Stimulated activated CD4-positive, alpha-beta T cell treated with anti-CD3 and anti-CD28 coated beads, Interleukin-12 subunit alpha, Interleukin-12 subunit beta, amount 100 ng/mL, for 48 hours (primary cell): ENCODE measurements at regions not wholly inside any gene's neighbourhood (a gene's known extent, or its start where the extent isn't known, plus 50 kb on each side); places are given as distances from the start of the nearest gene placed in this dataset.
"Not testable (repeated sequence)": the region's sequence is repeated elsewhere in the genome, so short reads cannot be mapped to it uniquely, and the experiment has no call there.

ENCODE experiments used
- DNase-seq, 3 donors: peaks; one replicate each; pipeline ENCODE4 v3.0.0-alpha.2; 2020; ENCODE audit warnings: low read depth in 2 of 3, low spot score in 1 of 3

DNA sequence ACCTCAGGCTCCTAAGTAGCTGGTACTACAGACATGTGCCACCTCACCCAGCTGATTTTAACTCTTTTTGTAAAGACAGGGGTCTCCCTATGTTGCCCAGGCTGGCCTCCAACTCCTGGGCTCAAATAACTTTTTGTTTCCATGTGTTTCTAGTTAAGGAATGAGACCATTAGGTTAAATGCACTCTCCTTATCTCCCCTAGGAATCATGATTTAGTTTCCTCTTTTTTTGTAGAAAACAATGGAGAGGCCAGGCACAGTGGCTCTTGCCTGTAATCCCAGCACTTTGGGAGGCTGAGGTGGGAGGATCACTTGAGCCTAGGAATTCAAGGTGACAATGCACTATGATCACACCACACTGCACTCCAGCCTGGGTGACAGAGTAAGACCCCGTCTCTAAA lies 198.8 kb upstream of the C2CD4B start:
- DNase-seq, result no peak

DNA sequence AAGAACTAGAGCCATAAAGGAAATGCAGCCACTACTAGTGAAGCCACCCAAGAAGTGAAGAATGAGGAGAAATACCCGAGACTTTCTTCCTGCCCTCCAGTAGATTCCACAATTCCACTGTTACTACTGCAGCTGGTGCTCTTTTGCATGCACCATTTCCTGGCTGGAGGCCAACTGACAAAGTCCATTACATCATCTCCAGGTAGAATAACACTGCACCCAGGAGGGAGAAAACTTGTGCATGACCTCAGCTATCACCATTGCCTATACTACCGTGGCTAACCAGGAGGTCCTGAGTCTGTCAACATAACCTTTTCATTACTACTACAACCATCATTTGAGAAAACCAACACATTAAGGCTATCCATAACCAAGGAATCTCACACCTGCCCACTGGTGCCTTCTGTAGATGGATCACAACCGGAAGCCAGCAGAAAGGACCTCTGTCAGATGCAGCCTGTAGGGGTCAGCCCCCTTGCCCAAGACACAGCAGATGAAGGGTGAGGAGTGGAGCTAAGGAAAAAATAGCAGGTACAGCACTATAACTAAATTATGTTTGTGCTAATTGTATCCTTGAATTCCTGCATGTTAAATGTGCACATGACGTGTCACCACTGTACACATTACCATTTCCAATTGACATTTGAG lies 200.8 kb upstream of the C2CD4B start:
- no peak for DNase-seq

DNA sequence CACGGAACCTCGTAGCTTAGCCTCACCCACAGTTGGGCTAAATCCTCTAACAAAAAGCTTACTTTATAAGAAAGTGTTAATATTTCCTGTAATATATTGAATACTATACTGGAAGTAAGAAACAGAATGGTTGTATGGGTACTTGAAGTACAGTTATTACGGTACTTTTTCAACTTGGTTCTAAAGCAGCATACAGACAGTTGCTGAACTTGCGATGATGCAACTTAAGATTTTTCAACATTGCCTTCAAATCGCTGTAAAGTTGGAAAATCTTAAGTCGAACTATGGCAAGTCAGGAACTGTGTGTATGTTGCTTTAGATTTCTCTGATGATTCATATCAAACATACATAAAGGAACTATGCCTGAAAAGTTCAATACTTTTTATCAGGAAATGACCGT lies 204.4 kb upstream of the C2CD4B start:
- DNase-seq, result no peak

DNA sequence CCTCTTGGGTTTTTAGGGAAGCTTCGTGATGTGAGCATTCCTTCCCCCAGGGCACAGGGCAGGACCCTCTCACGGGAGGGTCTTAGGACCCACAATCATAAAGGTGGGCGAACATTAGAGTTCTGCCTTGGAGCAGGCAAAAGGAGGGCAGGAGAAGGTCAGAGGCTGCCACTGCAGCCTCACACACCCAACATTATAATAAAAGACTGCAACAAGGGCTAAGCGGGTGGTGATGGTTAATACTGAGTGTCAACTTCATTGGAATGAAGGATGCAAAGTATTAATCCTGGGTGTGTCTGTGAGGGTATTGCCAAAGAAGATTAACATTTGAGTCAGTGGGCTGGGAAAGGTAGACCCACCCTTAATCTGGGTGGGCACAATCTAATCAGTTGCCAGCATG lies 206.6 kb upstream of the C2CD4B start:
- not testable (repeated sequence) for DNase-seq

- DNase-seq, result no peak
Measured at GRCh38 chr15:62377736-62378480, 212.8 kb upstream of the C2CD4B start.

DNA sequence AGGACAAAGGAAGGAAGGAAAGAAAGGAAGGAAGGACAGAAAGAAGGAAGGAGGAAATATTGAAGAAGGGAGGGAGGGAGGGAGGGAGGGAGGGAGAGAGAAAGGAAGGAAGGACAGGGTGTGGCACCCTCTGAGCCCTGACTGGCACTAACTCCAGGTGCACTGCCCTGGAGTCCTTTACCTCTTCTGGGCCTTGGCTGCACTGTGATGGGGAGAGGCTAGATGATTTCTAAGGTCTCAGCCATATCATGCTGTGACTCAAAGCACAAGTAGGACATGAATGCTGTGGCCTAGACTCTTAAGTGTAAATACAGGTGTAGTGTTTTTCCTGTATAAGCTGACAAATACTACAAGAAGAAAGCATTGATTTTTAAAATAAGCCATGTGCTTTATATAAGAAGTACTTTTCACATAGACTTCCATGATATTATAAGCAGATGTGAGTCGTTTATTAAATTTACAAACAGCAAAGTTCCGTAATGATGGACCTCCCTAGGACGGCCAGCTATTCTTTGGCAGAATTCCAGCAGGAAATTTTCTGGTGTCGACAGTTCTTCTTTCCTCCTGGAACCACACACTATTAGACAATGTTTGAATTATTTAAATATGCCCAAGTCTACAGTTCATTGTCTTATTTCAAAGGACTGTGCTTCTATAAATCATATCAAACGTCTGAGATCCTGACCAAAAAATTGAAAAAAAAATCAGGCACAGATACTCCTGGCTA lies 213.8 kb upstream of the C2CD4B start:
- no peak for DNase-seq

DNA sequence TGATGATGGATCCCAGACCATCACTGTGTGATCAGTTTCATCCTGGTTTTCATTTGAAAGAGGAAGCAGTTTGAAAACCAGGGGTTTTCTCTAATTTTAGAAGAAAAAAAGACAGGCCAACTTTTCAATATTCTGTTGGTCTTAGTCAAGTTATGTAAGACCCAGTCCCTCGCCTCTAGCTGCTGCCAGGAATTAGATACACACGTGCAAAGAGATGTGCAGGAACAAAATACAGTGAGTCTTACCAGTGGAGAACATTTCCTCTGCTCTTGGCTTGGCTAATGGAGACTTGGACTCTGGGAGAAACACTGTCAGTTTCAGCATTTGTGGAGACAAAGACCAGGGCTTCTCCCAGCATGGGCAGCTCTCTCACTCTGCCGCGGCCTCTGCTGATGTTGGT lies 214.9 kb upstream of the C2CD4B start:
- DNase-seq, result no peak

GRCh38 chr15:62382046-62382445 lies 217.0 kb upstream of the C2CD4B start:
- DNase-seq, result no peak

DNA sequence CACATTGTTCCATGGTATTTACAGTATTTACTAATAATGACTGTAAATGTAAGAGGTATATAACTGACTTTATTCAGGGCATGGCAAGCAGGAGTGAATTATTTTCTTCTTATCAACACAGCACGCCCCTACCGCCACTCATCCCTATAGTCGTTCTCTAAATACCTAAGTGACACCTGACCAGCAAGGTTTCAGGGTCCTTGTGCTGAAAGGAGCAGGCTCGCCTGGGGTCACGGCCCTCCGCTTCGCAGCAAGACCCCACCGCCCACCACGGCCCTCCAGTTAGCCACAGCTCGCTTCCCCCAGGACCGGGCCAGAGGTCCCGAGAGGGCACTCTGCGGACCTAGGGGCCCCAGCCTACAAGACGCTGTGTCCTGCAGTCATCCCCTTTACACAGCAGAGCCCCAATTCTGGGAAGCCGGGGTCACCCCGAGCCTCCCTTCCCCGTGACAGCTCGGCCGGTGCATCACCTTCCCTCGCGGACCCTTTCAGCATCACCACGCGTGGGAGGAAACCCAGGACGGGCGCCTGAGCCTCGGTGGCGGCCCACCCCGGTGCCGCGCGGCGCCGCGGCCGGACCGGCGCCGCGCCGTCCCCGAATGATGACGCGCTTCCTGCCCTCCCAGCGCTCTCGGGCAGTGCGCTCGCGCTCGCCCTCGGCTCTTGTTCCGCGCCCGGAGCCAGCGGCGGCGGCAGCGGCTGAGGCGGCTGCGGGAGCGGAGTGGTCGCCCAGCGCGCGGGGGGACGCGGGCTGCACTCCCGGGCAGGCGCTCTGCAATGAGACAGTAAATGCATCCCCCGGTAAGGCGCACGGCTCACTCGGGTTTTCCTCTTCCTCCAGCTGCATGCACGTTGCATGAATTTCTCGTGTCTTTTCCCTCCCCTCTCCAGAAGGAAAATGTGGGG lies 225.1 kb upstream of the C2CD4B start, which contains the start of gene TLN2:
Gene TLN2 (plus strand): TSS at position 666 of the 906 bp plus-strand sequence.
- peak; percentile 32 to 64 (median 38) for DNase-seq

GRCh38 chr15:62390791-62391640 lies 225.9 kb upstream of the C2CD4B start:
- DNase-seq, result peak in 2 of 3 donors; percentile 9 to 21

- DNase-seq, result peak; percentile 1 to 26 (median 7)
Measured at GRCh38 chr15:62391641-62392262, 226.7 kb upstream of the C2CD4B start.

- peak in 1 of 3 donors; percentile 2 for DNase-seq
Measured at GRCh38 chr15:62392376-62392775, 227.3 kb upstream of the C2CD4B start.

GRCh38 chr15:62393196-62393595 lies 228.1 kb upstream of the C2CD4B start:
- DNase-seq, result no peak

DNA sequence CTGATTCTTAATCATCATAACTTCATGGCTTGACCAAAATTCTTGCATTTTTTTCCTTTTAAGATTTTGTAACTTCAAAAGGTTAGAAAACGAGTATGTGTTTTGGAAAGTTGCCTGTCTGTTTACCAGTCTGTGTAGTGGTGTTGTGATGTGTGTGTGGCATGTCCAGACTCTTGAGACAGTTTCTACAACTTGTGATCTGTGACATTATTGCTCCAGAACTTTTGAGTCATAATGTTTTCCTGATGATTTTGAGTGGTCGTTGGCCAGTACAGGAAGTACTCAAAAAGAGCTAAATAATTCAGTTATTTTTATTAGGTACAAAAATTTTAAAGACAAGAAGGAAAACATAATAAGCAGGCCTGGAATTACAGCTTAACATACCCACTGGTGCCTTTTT lies 229.0 kb upstream of the C2CD4B start:
- no peak for DNase-seq

DNA sequence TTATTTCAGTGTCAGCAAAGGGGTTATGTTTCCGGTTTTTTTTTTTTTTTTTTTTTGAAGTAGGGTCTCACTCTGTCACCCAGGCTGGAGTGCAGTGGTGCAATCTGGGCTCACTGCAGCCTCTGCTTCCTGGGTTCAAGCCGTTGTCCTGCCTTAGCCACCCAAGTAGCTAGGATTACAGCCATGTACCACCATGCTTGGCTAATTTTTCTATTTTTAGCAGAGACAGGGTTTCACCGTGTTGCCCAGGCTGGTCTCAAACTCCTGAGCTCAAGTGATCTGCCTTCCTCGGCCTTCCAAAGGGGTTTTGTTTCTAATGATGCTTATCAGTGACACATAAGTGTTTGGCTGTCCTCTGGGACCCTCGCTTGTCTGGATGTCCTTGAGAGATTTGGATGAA lies 235.7 kb upstream of the C2CD4B start:
- no peak for DNase-seq

DNA sequence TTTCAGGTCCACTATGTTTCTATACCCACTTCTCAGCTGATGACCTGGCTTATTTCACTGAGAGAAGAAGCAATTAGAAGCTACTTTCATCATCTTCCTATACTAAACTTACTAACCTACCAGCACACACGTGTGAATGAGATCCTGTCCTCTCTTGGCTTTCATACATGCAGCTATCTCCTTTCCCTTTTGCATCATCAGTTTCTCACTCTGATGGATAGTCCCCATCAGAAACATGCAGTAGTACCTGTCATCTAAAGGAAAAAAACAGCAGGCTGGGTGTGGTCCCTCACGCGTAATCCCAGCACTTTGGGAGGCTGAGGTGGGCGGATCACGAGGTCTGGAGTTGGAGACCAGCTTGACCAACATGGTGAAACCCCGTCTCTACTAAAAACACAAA lies 237.6 kb upstream of the C2CD4B start:
- DNase-seq, result no peak

DNA sequence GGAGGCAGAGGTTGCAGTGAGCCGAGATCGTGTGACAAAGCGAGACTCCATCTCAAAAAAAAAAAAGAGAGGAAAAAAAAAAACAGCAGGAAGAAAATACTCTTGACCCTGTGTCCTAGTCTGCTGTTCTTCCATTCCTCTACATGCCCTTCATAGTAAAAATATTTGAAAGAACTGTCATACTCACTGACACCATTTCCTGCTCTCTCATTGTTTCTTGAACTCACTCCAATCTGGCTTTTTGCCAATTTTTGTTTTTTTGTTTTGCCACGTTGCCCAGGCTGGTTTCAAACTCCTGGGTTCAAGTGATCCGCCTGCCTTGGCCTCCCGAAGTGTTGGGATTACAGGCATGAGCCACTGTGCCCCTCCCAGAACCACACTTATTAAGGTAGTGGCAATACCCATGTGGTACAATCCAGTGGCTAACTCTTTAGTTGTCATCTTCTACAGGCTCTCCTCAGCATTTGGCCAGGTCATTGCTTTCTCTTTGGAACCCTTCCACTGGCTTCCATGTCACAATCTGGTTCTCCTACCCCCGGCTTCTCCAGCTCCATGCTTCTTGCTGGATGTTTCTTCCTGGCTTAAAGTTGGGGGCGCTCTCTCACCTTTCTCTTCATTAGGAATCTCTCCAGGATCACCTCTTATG lies 238.2 kb upstream of the C2CD4B start:
- DNase-seq, result no peak

- no peak for DNase-seq
Measured at GRCh38 chr15:62404194-62404985, 239.3 kb upstream of the C2CD4B start.
